ENCODE measurements at regions not wholly inside any gene's neighbourhood (a gene's known extent, or its start where the extent isn't known, plus 50 kb on each side); places are given as distances from the start of the nearest gene placed in this dataset.
"Not testable (repeated sequence)": the region's sequence is repeated elsewhere in the genome, so short reads cannot be mapped to it uniquely, and the experiment has no call there.

DNA sequence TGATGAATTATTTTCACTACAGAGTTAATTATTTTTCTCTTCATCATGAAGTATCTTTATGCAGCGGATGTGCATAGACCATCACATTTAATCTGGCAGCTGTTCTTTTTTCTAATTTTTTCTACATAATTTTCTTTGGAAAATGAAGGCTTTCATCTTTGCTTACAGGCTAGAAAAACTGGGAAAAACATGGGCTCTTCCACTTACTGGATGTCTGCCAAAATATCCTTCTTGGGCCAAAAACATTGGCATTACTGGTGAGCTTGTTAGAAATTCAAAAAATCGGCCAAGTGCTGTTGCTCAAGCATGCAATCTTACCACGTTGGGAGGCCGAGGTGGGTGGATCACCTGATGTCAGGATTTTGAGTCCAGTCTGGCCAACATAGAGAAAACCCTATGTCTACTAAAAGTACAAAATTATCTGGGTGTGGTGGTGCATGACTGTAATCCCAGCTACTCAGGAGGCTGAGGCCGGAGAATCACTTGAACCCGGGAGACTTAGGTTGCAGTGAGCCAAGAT lies 176.8 kb downstream of the ZNF737 start:
- no peak for DNase-seq (ENCODE audit: low spot score)

DNA sequence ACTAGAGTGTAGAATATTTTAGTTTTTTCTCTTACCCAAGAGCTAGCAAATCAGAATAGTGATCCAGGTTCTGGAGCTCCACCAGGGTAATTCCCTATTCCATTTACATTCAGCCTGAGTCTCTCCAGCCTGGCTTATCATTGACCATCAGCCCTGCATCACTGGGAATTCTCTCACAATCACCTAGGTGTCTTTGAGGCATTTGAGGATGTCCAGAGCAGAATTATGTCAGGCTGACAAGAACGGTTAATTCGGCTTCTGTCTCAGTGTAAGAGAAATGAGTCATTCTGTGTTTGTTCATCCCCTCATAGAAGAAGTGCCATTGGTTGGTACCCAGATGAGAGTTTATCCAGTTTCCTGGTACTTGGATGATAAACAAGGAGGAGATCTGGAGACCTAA lies 180.5 kb downstream of the ZNF737 start:
- DNase-seq (ENCODE audit: low spot score) = no peak

DNA sequence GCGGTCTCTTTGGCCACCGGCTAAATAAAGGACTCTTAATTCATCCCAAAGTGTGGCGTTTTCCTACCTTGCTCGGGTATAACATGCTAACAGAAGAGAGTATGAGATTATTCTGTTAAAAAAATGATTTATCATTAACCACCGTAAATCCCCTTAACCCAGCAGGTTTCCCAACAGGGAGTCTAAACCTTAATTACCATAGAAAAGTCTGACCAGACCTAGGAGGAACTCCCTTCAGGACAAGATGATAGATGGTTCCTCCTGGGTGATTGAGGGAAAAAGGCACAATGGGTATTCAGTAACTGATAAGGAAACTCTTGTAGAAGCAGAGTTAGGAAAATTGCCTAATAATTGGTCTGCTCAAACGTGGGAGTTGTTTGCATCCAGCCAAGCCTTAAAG lies 193.7 kb downstream of the ZNF737 start:
- no peak for DNase-seq (ENCODE audit: low spot score)

DNA sequence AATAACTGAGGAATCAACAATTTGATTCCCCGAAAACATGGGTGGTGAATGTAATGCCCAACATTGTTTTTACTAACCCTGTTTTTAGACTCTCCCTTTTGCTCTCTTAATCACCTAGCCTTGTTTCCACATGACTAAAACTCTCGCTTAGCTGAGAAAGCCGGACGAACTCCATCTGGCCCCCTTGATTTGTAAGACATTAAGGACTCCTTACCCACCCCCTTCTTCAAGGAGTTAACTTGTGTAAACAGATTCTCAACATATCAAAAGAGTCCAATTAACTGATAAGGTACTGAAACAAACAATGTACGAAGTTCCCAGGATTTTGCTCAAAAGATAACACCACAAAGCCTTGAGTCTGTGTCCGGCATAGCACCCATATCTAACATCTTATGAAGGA lies 194.3 kb downstream of the ZNF737 start:
- not testable (repeated sequence) for DNase-seq (ENCODE audit: low spot score)

DNA sequence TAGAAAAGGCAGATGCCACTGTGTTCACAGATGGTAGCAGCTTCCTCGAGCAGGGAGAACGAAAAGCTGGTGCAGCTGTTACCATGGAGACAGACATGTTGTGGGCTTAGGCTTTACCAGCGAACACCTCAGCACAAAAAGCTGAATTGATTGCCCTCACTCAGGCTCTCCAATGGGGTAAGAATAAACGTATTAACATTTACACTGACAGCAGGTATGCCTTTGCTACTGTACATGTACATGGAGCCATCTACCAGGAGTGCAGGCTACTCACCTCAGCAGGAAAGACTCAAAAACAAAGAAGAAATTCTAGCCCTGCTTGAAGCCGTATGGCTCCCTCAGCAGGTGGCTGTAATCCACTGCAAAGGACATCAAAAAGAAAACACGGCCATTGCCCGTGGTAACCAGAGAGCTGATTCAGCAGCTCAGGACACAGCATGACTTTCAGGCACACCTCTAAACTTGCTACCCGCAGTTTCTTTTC lies 197.7 kb downstream of the ZNF737 start:
- no peak for DNase-seq (ENCODE audit: low spot score)

DNA sequence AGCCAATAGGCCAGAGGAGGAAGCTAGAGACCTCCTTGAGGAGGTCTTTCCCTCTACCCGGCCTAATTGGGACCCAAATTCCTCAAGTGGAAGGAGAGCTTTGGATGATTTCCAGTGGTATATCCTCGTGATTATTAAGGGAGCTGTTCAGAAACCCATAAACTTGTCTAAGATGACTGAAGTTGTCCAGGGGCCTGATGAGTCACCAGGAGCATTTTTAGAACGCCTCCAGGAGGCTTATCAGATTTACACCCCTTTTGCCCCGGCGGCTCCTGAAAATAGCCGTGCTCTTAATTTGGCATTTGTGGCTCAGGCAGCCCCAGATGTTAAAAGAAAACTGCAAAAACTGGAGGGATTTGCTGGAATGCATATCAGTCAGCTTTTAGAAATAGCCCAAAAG lies 198.1 kb downstream of the ZNF486 start:
- DNase-seq (ENCODE audit: low spot score) = no peak

DNA sequence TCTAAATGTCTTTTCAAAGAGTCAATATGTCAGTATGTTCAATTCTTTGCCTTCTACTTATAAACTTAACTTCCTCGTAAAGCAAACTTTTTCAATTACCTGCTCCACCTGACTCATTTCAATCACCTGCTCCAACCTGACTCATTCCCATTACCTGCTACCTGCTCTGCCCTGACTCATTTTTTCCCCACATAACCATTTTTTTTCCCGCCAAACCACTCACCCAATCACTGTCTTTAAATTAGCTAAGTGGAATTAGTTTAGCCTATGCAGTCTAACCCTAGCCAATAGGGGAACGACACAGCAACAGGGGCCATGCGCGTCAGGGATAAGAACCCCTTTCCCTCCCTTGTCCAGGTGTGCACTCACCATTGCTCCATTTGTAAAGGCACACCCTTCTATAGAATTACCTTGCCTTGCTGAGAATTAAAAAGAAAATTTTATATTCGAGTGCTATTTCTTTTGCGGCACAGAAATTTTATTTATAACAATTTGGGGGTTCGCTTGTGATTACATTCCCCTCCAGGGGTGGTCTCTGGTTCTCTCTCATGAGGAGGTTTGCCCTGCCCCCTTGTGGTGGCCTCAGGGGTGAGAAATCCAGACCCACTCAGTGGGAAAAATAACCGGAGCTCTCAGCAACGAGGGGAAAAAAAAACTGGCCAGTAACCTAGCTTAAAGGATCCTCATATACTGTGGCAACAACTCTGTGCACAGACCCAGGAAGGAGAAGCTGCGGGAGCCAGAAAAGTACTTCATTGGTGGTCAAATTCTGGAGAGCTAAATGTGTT lies 193.1 kb downstream of the ZNF486 start:
- no peak for DNase-seq (ENCODE audit: low spot score)

DNA sequence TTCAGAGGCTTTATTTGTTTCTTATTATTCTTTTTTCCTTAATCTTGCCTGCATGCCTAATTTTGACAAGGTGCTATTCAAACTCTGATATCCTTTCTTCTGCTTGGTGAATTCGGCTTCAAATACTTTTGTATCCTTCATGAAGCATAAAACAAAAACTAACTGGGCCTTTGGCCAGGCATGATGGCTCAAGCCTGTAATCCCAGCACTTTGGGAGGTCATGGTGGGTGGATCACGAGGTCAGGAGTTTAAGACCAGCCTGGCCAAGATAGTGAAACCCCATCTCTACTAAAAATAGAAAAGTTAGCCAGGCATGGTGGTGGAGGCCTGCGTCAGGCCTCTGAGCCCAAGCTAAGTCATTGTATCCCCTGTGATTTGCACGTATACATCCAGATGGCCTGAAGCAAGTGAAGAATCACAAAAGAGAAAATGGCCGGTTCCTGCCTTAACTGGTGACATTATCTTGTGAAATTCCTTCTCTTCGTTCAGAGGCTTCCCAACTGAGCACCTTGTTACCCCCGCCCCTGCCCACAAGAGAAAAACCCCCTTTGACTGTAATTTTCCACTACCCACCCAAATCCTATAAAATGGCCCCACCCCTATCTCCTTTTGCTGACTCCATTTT lies 191.9 kb downstream of the ZNF486 start:
- DNase-seq (ENCODE audit: low spot score) = not testable (repeated sequence)

DNA sequence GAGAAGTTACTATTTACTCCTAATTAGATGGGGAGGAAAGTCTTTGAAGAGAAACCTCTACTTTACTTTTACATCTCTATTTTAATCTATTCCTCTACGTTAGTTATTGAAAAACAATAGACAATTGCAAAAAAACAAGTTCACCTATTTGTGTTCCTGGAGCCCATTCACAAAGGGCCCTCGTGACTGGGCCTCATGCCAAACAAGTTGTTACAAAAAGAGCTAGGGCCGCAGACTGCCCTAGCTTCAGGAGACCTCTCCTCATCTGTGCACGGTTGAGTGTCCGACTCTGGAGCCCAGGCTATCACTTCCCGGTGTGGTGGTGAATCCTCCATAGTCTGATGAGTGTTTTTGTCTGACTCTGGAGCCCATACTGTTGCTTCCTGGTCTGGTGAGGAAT lies 190.9 kb downstream of the ZNF486 start:
- no peak for DNase-seq (ENCODE audit: low spot score)

DNA sequence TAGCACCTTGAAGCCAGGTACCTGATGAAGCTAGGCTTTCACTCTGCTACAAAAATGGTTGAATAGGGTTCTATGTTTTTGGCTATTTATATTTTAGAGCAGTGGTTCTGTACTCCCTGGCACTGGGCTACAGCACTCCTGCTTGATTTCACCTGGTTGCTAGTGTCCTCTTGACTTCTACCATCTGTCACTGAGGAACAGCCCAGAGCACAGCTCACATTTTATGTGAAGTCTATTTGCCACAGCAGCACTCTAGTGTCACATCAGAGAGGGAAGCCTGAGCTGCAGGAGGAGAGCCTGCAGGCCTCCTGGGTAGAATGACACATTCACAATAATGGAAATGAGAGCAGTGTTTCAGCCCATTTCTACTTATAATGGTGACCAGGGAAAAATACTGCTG lies 184.2 kb downstream of the ZNF486 start:
- no peak for DNase-seq (ENCODE audit: low spot score)

DNA sequence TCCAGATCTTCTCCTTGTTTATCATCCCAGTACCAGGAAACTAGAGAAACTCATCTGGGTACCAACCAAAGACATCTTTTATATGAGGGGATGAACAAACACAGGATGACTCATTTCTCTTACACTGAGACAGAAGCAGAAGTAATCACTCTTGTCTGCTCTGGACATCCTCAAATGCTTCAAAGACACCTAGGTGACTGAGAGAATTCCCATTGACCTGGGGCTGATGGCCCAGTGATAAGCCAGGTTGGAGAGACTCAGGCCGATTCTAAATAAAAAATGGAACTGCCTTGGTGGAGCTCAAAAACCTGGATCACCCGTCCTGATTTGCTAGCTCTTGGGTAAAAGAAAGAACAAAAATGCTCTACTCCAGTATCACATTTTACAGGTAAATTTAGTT lies 182.2 kb downstream of the ZNF486 start:
- no peak for DNase-seq (ENCODE audit: low spot score)

DNA sequence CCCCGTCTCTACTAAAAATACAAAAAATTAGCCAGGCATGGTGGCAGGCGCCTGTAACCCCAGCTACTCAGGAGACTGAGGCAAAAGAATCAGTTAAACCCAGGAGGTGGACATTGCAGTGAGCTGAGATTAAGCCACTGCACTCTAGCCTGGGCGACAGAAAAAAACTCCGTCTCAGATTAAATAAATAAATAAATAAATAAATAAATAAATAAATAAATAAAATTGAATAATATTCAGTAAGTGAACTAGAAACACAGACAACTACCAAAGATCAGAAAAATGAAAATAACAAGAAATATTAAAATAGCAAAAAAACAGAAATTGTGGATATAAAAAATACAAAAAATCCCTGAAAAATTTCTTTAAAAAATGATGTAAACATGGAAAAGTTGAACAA lies 172.4 kb downstream of the ZNF486 start:
- DNase-seq (ENCODE audit: low spot score) = no peak

DNA sequence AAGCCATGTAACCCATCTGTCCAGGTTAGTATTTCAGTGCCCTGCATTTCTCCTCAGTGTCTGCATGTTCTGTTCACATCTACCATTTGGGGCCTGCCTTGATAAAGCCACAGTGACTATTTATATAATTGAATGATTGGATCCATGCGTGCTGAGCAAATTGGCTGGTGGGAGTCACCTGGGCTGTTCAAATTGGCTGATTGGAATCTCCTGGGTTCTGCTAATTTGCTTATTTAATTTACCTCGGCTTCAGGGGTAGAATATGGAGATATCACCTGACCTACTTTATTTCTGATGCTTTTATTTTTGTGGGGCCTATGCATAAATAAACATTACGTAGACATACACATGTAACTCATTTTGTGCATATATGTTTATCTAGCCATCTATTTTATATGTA lies 167.7 kb downstream of the ZNF486 start:
- no peak for DNase-seq (ENCODE audit: low spot score)

DNA sequence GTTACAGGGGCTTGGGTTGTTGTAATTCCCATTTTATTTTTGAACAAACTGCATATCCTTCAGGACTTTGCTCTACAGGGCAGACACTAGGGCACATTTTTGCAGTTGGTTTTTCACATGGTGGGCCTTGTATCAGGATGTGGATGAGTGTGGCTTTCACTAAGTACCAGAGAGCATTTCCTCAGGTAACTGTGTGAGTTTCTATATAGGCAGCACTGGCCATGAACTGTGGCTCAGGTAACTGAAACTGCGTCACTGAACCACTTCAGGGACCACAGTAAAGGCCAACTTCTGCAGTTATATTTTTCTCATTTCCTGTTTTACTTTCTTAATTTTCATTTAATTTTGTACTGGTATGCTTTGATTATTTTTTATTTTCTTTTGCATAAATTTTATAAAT lies 166.5 kb downstream of the ZNF486 start:
- no peak for DNase-seq (ENCODE audit: low spot score)

DNA sequence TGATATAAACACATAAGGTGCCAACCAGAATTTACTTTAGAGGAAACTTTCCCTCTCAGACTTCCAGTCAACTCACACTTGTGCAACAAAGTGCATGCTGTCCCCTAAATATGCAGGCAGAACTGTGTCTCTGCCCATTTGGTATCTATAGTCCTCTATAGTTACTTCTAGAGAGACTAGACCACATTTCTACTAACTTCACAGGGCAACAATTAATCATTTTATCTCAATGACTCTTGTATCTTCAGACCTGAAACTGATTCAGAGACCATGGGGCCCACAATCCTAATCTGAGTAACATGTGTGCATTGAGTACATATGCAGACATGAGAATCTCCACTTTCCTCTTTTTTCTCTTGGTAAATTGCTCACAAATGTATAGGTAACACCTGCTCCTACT lies 158.1 kb downstream of the ZNF486 start:
- DNase-seq (ENCODE audit: low spot score) = no peak

DNA sequence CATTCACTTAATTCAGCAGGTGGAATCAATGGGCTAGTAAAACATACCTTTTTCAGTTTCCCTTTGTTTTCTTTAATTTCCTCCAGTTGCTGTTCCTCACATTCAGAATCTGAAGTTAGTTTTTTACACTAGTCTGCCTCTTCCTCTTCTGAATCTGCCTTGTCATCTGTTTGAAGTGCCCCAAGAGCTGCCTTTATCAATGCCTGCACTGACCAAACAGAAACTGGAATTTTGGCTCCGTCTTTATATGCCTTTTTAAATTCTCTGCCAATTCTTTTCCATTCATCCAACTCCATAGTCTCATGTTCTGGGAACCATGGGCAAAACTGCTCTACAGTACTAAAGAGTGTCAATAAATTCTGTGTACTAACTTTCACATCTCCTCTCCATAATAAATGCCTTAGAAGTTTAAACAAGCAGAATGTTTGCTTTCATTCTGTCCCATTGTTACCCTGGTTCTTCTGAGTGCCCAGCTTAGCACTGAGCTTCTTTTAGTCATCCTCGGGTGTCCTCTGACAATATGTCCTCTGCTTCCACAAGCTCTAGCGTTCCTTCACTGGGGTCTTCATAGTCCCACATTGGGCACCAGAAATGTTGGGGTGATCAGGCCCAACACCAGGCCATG lies 154.2 kb downstream of the ZNF486 start:
- DNase-seq (ENCODE audit: low spot score) = no peak

DNA sequence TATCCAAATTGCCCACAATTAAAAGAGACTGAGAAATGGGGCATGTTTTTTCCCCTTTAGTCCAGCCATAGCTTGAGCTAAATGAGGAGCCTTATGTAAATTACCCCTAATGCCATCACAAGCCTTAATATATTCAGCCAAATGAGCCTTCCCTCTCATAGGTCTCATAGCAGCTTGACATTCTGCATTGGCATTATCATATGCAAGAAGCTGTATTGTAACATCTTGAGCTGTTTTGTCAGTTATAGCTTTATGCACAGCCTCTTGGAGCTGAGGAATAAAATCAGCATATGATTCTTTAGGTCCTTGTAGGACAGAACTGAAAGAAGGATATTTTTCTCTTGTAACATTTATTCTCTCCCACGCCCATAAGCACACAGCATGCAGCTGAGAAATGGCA lies 153.2 kb downstream of the ZNF486 start:
- DNase-seq (ENCODE audit: low spot score) = no peak

DNA sequence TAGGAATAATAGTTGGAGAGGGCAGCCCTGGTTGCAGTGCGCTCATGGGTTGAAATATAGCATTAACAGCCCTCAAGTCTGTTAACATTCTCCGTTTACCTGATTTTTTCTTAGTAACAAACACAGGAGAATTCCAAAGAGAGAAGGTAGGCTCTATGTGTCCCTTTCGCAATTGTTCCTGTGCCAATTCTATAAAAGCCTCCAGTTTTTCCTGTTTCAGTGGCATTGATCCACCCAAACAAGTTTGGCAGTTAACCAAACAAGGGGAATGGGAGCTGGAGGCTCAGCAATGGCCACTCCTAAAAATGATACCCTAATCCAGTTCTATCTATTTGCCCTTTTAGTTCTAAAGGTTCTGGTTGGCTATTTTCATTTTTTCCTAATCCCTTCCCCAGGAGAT lies 151.6 kb downstream of the ZNF486 start:
- no peak for DNase-seq (ENCODE audit: low spot score)

DNA sequence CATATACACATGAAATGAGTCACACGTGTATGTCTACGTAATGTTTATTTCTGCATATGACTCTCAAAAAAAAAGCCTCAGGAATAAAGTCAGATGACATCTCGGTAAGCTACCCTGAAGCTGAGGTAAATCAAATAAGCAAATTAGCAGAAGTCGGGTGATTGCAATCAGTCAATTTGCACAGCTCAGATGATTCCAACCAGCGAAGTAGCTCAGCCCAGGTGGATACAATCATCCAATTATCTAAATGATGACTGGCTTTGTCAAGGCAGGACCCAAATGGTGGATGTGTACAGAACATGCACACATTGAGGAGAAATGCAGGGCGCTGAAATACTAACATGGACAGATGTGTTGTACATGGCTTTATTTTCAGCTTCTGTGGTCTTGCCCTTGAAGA lies 148.5 kb downstream of the ZNF486 start:
- no peak for DNase-seq (ENCODE audit: low spot score)

DNA sequence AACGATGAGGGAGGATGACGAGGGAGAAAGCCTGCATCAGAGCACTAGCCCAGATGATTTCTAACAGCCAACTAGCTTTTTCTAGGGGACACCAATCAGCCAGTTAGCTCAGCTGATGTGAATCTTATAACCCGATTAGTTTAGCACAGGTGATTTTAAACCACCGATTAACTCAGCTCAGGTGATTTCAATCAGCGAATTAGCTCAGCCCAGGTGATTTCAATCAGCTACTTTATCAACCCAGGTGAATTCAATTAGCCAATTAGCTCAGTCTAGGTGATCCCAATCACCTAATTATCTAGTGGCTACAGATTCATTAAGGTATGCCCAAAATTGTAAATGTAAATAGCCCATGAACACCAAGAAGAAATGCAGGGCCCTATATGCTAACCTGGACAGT lies 146.9 kb downstream of the ZNF486 start:
- no peak for DNase-seq (ENCODE audit: low spot score)

DNA sequence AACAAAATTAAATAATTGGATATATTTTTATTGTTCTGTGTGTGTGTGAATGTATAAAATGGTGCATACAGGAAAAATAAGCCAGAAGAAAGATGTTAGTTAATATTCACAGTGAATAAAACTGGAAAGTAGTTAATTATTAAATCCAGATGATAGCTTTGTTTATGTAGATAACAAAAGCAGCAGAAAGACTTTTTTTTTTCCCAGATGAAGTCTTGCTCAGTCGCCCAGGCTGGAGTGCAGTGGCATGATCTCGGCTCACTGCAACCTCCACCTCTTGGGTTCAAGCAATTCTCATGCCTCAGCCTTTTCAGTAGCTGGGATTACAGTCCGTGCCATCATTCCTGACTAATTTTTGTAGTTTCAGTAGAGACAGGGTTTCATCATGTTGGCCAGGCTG lies 140.1 kb downstream of the ZNF486 start:
- no peak for DNase-seq (ENCODE audit: low spot score)

DNA sequence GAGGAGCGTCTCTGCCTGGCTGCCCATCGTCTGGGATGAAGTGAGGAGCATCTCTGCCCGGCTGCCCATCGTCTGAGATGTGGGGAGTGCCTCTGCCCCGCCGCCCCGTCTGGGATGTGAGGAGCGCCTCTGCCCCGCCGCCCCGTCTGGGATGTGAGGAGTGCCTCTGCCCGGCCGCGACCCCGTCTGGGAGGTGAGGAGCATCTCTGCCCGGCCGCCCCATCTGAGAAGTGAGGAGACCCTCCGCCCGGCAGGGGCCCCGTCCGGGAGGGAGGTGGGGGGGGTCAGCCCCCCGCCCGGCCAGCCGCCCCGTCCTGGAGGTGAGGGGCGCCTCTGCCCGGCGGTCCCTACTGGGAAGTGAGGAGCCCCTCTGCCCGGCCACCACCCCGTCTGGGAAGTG lies 129.3 kb downstream of the ZNF486 start:
- DNase-seq (ENCODE audit: low spot score) = not testable (repeated sequence)

DNA sequence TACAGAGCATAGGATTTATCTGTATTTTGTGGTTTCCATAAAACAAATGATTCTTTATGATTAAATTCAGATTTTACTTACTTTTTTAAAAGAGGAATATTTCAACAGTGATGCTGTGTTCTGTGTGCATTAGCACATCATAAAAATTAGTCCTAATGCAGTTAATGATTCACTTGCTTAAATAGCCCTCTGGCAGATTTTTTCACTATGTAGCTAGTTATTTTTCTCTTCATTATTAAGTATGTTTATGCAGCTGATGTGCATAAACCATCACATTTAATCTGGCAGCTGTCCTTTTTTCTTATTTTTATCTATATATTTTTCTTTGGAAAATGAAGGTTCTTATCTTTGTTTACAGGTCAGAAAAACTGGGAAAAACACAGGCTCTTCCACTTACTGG lies 127.2 kb downstream of the ZNF486 start:
- DNase-seq (ENCODE audit: low spot score) = no peak

Data from kidney capillary endothelial cell (primary cell).